GM19328 (cell line): ENCODE measurements at regions not wholly inside any gene's neighbourhood (a gene's known extent, or its start where the extent isn't known, plus 50 kb on each side); places are given as distances from the start of the nearest gene placed in this dataset.

Experiments
- ATAC-seq: cut with Tn5 transposase; IDR thresholded peaks from one replicate; pipeline ENCODE4 v1.9.1; 2021; ENCODE audit warnings: mild to moderate bottlenecking, moderate library complexity; ENCODE audit not compliant: unreplicated experiment

DNA sequence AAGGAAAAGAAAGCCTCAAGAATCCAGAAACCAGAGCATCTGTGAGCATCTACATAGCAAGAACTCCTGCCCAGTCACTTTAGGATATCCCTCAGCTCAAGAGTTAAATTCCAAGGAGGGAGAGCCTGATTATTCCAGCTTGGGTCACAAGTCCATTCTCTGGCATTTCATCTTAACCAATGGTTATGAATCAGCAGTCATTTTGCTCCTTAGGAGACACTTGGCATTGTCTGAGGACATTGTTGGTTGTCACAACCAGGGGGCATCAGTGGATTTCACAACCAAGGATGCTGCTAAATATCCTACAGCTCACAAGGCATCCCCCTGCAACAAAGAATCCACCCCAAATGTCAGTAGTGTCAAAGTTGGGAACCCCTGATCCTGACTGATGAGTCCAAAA is 51.0 kb upstream of the LMCD1 start:
- no peak for ATAC-seq

DNA sequence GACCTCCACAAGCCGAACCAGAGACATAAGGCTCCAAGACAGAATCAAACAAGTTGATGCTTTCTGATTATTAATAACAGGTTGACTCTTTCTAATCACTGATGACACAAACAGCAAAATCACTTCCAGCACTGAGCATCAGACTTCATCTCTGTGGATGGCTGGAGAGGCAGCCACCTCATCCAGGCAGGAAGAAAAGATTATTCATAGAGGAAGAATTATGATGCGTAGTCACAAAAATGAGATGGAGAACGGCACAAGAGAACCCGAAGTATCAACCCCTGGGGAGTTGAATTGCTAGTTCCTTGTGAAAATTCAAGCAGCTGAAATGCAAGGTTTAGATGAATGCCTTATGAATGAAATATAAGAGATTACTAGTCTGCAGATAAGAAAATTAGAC is 49.9 kb upstream of the LMCD1 start:
- no peak for ATAC-seq
